DND-41 (cell line): ENCODE measurements at regions not wholly inside any gene's neighbourhood (a gene's known extent, or its start where the extent isn't known, plus 50 kb on each side); places are given as distances from the start of the nearest gene placed in this dataset.

Experiments used
- ATAC-seq: fragments of 200-7000 bp; cut with Tn5 transposase; 3 replicates; pipeline ENCODE4 v1.9.1; 2021; ENCODE audit warnings: low read depth; ENCODE audit not compliant: insufficient read depth
- DNase-seq: peaks from one replicate; pipeline ENCODE4 v3.0.0-alpha.2; 2020
- H2AFZ ChIP-seq: 2 replicates; pipeline ENCODE4 v1.6.0; 2012; ENCODE audit warnings: low read depth, low read length
- H3K27ac ChIP-seq: 2 replicates; pipeline ENCODE4 v1.5.1; 2012; ENCODE audit warnings: low read length, inconsistent platforms
- H3K27me3 ChIP-seq: fragments of 200-600 bp; sonication (generic); 2 replicates; pipeline ENCODE4 v1.6.0; 2012; ENCODE audit warnings: low read length, mild to moderate bottlenecking, inconsistent platforms; ENCODE audit not compliant: insufficient read depth, poor library complexity
- H3K36me3 ChIP-seq: 2 replicates; pipeline ENCODE4 v1.5.1; 2012; ENCODE audit warnings: low read length, inconsistent platforms; ENCODE audit not compliant: insufficient read depth
- H3K4me1 ChIP-seq: 2 replicates; pipeline ENCODE4 v1.5.1; 2012; ENCODE audit warnings: mild to moderate bottlenecking, low read length; ENCODE audit not compliant: insufficient read depth
- H3K4me2 ChIP-seq: 2 replicates; pipeline ENCODE4 v1.6.0; 2012; ENCODE audit warnings: mild to moderate bottlenecking, moderate library complexity, low read length, inconsistent platforms; ENCODE audit not compliant: insufficient read depth
- H3K4me3 ChIP-seq, 2 experiments: fragments of 200-600 bp in 1 of 2; shearing (Covaris generic) in 1 of 2; 2 replicates each; pipeline ENCODE4 v1.5.1; 2012 to 2016; ENCODE audit warnings: inconsistent platforms in 2 of 2, low read length in 2 of 2, mild to moderate bottlenecking in 2 of 2, low read depth in 1 of 2, moderate library complexity in 1 of 2
- H3K79me2 ChIP-seq: 2 replicates; pipeline ENCODE4 v1.6.0; 2012; ENCODE audit warnings: low read length, inconsistent platforms; ENCODE audit not compliant: insufficient read depth
- H3K9ac ChIP-seq: 2 replicates; pipeline ENCODE4 v1.6.0; 2012; ENCODE audit warnings: low read depth, mild to moderate bottlenecking, inconsistent platforms, low read length, moderate library complexity
- H3K9me3 ChIP-seq: 2 replicates; pipeline ENCODE4 v1.5.1; 2012; ENCODE audit warnings: low read length, moderate library complexity, mild to moderate bottlenecking, inconsistent platforms; ENCODE audit not compliant: insufficient read depth, severe bottlenecking
- H4K20me1 ChIP-seq: 2 replicates; pipeline ENCODE4 v1.6.0; 2012; ENCODE audit warnings: low read length; ENCODE audit not compliant: insufficient read depth
- CTCF ChIP-seq: IDR thresholded peaks from 2 replicates; pipeline ENCODE4 v1.5.1; 2012; ENCODE audit warnings: borderline replicate concordance, low read length, moderate library complexity, mild to moderate bottlenecking; ENCODE audit not compliant: poor library complexity, severe bottlenecking; ENCODE audit errors: extremely low read depth
- EZH2 ChIP-seq: IDR thresholded peaks from 3 replicates; pipeline ENCODE4 v1.6.1; 2012; ENCODE audit warnings: borderline replicate concordance, low read depth, mild to moderate bottlenecking, moderate library complexity, low read length, inconsistent platforms; ENCODE audit not compliant: severe bottlenecking

- Histone ChIP-seq H3K9me3 (no peaks in the 10 kb centered on the region), H3K27ac (no peak overlapping the region)
- no peak for ATAC-seq
Measured at GRCh38 chr2:207469943-207470729, 59.6 kb upstream of the CREB1 start.

GRCh38 chr2:207471261-207471660, 58.5 kb upstream of the CREB1 start:
- peaks cover 18% of the 10 kb centered on the region for H3K27me3 ChIP-seq
- H3K79me2 ChIP-seq: no peaks in the 10 kb centered on the region
- no peaks in the 10 kb centered on the region for H3K9me3 ChIP-seq
- no peak for DNase-seq
- H2AFZ ChIP-seq: no peak overlapping the region
- H3K4me3 ChIP-seq: no peak overlapping the region
- H3K4me1 ChIP-seq: peaks cover 7% of the 10 kb centered on the region
- H4K20me1 ChIP-seq: no peaks in the 10 kb centered on the region
- no peak overlapping the region for H3K4me2 ChIP-seq
- no peak overlapping the region for H3K9ac ChIP-seq
- ATAC-seq: no peak
- no peaks in the 10 kb centered on the region for H3K36me3 ChIP-seq
- H3K27ac ChIP-seq: no peak overlapping the region
- no peak for TF ChIP-seq EZH2

More at GRCh38 chr2:207469943-207470729, 59.6 kb upstream of the CREB1 start:
- no peaks in the 10 kb centered on the region for H3K79me2 ChIP-seq
- no peak for TF ChIP-seq CTCF
- no peak for TF ChIP-seq EZH2
- H3K27me3 ChIP-seq: peaks cover 18% of the 10 kb centered on the region
- H3K36me3 ChIP-seq: no peaks in the 10 kb centered on the region
- peaks cover 5% of the 10 kb centered on the region for H3K4me1 ChIP-seq
- no peak overlapping the region for H3K4me2 ChIP-seq
- H2AFZ ChIP-seq: no peak overlapping the region
- DNase-seq: no peak
- no peaks in the 10 kb centered on the region for H4K20me1 ChIP-seq
- no peak overlapping the region for H3K9ac ChIP-seq
- no peak overlapping the region for H3K4me3 ChIP-seq

GRCh38 chr2:207472343-207473048, 57.3 kb upstream of the CREB1 start:
- H3K27me3 ChIP-seq: peaks cover 18% of the 10 kb centered on the region
- H3K4me2 ChIP-seq: no peak overlapping the region
- no peaks in the 10 kb centered on the region for H3K9me3 ChIP-seq
- ATAC-seq: no peak
- H3K4me1 ChIP-seq: peaks cover 7% of the 10 kb centered on the region
- no peak for DNase-seq
- H3K4me3 ChIP-seq: no peak overlapping the region
- TF ChIP-seq CTCF (no peak), EZH2 (no peak)
- H3K79me2 ChIP-seq: no peaks in the 10 kb centered on the region
- no peak overlapping the region for H3K9ac ChIP-seq
- no peak overlapping the region for H3K27ac ChIP-seq
- H3K36me3 ChIP-seq: no peaks in the 10 kb centered on the region
- no peak overlapping the region for H2AFZ ChIP-seq
- H4K20me1 ChIP-seq: no peaks in the 10 kb centered on the region
